Endothelial cell of umbilical vein (primary cell): ENCODE measurements at regions not wholly inside any gene's neighbourhood (a gene's known extent, or its start where the extent isn't known, plus 50 kb on each side); places are given as distances from the start of the nearest gene placed in this dataset.
"Not testable (repeated sequence)": the region's sequence is repeated elsewhere in the genome, so short reads cannot be mapped to it uniquely, and the experiment has no call there.

ENCODE experiments used
- JUN ChIP-seq: IDR thresholded peaks from 2 replicates; pipeline ENCODE4 v1.6.1; 2011; ENCODE audit warnings: borderline replicate concordance, low read depth; ENCODE audit not compliant: insufficient read length, insufficient read depth
- MAX ChIP-seq: IDR thresholded peaks from 2 replicates; pipeline ENCODE4 v1.6.1; 2011; ENCODE audit not compliant: insufficient read depth, insufficient read length
- POLR2A ChIP-seq: IDR thresholded peaks from 2 replicates; pipeline ENCODE4 v1.6.1; 2012; ENCODE audit warnings: low read depth, mild to moderate bottlenecking, control low read depth, low read length
- POLR2AphosphoS5 ChIP-seq: IDR thresholded peaks from 2 replicates; pipeline ENCODE4 v1.6.1; 2012; ENCODE audit warnings: low read depth, mild to moderate bottlenecking, control low read depth, low read length, moderate library complexity; ENCODE audit not compliant: insufficient read depth
- TF ChIP-seq, protein P1 (sequence below), 2 donors: IDR thresholded peaks; 1 replicate in 1 of 2; 2 replicates in 1 of 2; pipeline ENCODE4 v1.5.1; 2011; ENCODE audit warnings: low read length in 2 of 2, mild to moderate bottlenecking in 2 of 2, moderate library complexity in 2 of 2, control low read depth in 1 of 2, inconsistent platforms in 1 of 2, low read depth in 1 of 2; ENCODE audit not compliant: insufficient read depth in 1 of 2; ENCODE audit errors: extremely low read depth in 1 of 2

DNA sequence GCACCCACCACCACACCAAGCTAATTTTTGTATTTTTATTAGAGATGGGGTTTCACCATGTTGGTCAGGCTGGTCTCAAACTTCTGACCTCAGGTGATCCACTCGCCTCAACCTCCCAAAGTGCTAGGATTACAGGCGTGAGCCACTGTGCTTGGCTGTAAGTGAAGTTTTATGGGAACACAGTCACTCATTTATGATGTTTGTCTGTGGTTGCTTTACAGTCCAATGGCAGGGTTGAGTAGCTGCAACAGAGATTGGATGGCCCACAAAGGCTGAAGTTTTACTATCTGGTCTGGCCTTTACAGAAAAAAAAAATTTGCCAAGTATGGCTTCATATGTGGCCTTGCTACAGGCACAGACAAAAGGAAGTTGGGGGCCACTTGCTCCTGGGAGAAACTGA, 743.2 kb downstream of the BCL11A start:
- not testable (repeated sequence) for TF ChIP-seq POLR2A, JUN, POLR2AphosphoS5, MAX
- TF ChIP-seq, protein P1, sequence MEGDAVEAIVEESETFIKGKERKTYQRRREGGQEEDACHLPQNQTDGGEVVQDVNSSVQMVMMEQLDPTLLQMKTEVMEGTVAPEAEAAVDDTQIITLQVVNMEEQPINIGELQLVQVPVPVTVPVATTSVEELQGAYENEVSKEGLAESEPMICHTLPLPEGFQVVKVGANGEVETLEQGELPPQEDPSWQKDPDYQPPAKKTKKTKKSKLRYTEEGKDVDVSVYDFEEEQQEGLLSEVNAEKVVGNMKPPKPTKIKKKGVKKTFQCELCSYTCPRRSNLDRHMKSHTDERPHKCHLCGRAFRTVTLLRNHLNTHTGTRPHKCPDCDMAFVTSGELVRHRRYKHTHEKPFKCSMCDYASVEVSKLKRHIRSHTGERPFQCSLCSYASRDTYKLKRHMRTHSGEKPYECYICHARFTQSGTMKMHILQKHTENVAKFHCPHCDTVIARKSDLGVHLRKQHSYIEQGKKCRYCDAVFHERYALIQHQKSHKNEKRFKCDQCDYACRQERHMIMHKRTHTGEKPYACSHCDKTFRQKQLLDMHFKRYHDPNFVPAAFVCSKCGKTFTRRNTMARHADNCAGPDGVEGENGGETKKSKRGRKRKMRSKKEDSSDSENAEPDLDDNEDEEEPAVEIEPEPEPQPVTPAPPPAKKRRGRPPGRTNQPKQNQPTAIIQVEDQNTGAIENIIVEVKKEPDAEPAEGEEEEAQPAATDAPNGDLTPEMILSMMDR (IDR thresholded peaks at IDR 0.05; ENCODE audit: extremely low read depth in 1 of 2, insufficient read depth in 1 of 2, low read depth in 1 of 2, low read length in 2 of 2), result not testable (repeated sequence)
